ENCODE measurements at regions not wholly inside any gene's neighbourhood (a gene's known extent, or its start where the extent isn't known, plus 50 kb on each side); places are given as distances from the start of the nearest gene placed in this dataset.
"Not testable (repeated sequence)": the region's sequence is repeated elsewhere in the genome, so short reads cannot be mapped to it uniquely, and the experiment has no call there.

- no peak for TF ChIP-seq CTCF (IDR thresholded peaks at IDR 0.05; ENCODE audit: low read depth, low read length)
These were observed 555.7 kb upstream of the B3GAT1 start for GRCh38 chr11:134967746-134968145.

GRCh38 chr11:134961386-134961785 lies 549.3 kb upstream of the B3GAT1 start:
- not testable (repeated sequence) for H3K4me3 ChIP-seq (ENCODE audit: low read depth, low read length)

More at GRCh38 chr11:134967746-134968145, 555.7 kb upstream of the B3GAT1 start:
- no peak overlapping the region for H3K4me3 ChIP-seq (ENCODE audit: low read depth, low read length)

GRCh38 chr11:134958870-134959269 lies 546.8 kb upstream of the B3GAT1 start:
- no peak for TF ChIP-seq CTCF (IDR thresholded peaks at IDR 0.05; ENCODE audit: low read depth, low read length)
- H3K4me3 ChIP-seq (ENCODE audit: low read depth, low read length), result no peak overlapping the region

- no peak for TF ChIP-seq CTCF (IDR thresholded peaks at IDR 0.05; ENCODE audit: low read depth, low read length)
- no peak overlapping the region for H3K4me3 ChIP-seq (ENCODE audit: low read depth, low read length)
These were observed 546.2 kb upstream of the B3GAT1 start for GRCh38 chr11:134958336-134958640.

- no peak overlapping the region for H3K4me3 ChIP-seq (ENCODE audit: low read depth, low read length)
- no peak for TF ChIP-seq CTCF (IDR thresholded peaks at IDR 0.05; ENCODE audit: low read depth, low read length)
These were observed 545.7 kb upstream of the B3GAT1 start for GRCh38 chr11:134957540-134958335.

- H3K4me3 ChIP-seq (ENCODE audit: low read depth, low read length), result no peak overlapping the region
- TF ChIP-seq CTCF (IDR thresholded peaks at IDR 0.05; ENCODE audit: low read depth, low read length), result no peak
These were observed 544.6 kb upstream of the B3GAT1 start for GRCh38 chr11:134956450-134957210.

GRCh38 chr11:134955970-134956369 lies 543.9 kb upstream of the B3GAT1 start:
- not testable (repeated sequence) for H3K4me3 ChIP-seq (ENCODE audit: low read depth, low read length)

- no peak overlapping the region for H3K4me3 ChIP-seq (ENCODE audit: low read depth, low read length)
- TF ChIP-seq CTCF (IDR thresholded peaks at IDR 0.05; ENCODE audit: low read depth, low read length), result no peak
These were observed 543.2 kb upstream of the B3GAT1 start for GRCh38 chr11:134955281-134955680.

- not testable (repeated sequence) for H3K4me3 ChIP-seq (ENCODE audit: low read depth, low read length)
These were observed 542.4 kb upstream of the B3GAT1 start for GRCh38 chr11:134954456-134954855.

- H3K4me3 ChIP-seq (ENCODE audit: low read depth, low read length), result not testable (repeated sequence)
These were observed 541.5 kb upstream of the B3GAT1 start for GRCh38 chr11:134953417-134953970.
